GM21447 (cell line): ENCODE measurements at regions not wholly inside any gene's neighbourhood (a gene's known extent, or its start where the extent isn't known, plus 50 kb on each side); places are given as distances from the start of the nearest gene placed in this dataset.
A peak's percentile ranks its signal among the peaks of the same experiment; 100 is the strongest.

Experiments used
- ATAC-seq: cut with Tn5 transposase; IDR thresholded peaks from one replicate; pipeline ENCODE4 v1.9.1; 2021; ENCODE audit not compliant: unreplicated experiment

DNA sequence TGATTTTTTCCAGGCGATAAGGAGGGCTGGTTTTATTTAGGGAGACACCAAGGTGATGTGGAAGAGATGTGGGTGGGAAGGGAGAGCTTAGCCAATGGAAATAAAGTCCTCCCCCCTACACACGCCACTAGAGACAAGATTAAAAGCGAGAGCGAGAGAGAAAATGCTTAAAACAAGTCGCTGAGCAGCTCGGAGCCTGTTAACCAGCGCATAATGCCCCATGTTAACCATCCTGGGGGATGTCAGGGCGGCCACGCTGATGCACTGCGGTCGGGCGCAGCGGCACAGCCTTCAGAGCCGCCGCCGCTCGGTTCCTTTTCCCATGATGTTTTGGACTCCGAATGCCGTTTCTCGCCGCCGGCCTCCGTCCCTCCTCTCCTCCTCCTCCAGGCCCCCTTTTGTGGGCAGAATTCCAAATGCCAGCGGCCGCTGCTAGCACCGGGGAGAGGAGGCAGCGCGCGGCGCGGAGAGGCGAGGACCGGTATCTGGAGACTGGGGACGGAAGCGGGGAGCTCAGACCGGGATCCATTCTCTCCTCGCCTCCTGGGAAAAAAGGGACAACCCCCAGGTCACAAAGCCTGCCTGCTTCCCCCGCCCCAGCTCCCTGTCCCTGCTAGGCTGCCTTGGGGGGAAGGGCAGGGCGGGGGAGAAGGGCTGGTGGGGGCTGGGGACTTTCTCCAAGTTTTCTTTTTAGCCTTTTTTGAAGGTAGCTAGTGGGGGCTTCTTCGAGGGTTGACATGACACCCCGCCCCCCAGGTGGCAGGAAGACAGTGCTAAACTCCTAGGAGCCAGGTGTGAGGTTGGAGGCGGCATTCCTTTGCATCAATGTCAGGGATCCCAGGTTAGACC, 98.1 kb upstream of the CCL2 start:
- ATAC-seq, result no peak

DNA sequence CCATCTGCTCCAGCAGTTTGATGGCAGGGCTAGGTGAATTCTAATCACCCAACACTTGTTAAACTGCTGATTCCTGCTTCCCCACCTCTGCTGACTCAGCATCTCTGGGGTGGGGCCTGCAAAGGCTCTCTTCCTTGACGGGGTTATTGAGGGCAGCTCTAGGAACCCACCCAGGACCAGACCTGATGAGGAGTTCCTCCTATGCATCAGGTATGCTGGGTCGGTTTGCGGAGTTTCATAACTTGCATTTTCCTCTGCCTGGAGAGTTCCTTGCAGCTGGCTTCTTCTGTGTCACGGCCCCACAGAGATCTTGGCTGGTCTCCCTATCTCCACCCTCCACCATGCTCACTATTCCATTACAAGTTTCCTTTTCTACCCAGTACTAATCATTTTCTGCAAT, 93.4 kb upstream of the CCL2 start:
- ATAC-seq, result no peak

DNA sequence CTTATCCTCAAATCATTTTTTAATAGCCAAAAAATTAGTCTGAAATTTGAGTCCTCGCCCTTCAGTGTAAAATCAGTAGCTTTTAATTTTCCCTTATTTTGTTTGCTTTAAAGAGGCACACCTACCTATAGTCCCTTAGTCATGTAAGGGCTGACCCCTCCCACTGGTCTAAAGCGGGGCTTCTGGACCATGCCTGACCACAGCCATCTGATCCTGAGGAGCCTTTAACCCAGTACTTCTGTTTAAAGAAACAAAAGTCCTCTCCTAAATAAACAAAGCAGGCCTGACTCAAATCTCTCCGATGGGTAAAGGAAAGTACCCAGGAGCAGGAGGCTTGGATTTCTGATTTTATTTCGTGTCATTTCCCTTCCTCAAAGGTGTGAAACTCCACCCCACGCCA, 92.0 kb upstream of the CCL2 start:
- ATAC-seq, result no peak

DNA sequence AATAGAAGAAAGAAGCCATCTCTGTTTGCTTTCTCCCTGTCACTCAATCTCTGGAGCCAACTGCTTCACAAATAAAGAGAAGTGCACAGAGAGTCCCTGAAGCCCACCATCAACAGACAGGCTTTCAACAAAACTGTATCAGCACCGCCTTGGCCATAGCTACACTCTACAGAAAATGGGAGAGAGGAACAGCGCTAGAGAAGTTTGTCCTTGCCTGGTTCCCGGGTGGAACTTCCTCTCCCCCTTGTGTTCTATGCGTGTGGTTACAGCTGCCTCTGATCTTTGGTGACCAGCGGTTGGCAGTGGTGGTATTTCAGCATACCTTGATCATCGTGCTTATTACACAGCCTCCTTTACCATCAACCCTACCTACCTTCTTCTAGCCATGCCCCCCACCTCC, 91.4 kb upstream of the CCL2 start:
- no peak for ATAC-seq

DNA sequence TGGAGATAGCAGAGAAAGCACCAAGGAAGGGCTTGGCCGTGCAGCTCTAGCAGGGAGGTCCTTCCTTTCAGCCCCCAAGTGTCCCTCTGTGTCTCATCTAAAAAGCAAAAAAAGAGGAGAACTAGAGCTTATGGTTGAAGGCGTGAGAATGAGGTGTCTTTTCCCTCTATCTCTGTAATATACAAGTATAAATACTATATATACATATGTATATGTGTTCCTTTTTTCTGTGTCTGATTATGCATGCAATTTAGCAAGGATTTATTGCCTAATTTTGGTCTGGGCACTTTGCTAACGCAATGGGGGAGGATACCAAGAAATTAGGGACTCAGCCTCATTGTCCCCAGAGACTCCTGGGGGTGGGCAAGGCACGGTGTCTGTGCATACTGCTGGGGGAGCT, 90.2 kb upstream of the CCL2 start:
- ATAC-seq, result no peak

DNA sequence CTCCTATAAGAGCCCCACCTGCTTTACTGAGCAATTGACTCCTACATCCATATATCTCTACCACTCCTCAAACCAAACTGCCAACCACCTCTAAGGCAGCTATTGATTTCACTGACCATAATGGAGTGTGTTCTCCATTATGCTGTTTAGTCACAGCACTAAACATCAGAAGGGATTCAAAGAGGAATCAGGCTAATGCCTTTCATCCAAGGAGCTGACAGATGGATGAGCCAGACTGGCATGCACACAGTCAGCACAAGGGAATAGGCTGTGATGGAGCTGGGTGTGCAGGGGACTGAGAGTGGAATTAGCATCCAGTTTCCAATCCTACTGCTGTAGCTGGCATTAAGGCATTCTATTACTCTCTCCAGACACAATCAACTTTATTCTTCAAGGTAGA, 88.7 kb upstream of the CCL2 start:
- no peak for ATAC-seq

DNA sequence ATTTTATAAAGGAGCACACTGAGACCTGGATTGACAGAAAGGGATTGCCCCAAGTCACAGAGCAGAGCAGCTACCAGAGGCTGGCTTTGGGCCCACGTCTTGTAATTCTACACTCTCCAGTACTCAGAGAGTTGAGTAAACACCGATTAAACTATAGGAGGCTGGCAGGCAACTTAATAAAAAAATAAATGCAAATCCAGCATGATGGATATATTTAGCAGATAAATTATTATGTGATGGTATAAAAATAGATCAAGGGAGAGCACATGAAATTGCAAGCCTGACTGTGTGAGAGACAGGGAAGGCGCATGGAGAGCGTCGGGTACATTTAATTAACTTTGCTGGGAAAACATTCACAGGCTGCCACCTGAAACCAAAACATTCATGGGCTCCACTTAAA, 87.7 kb upstream of the CCL2 start:
- ATAC-seq, result no peak

DNA sequence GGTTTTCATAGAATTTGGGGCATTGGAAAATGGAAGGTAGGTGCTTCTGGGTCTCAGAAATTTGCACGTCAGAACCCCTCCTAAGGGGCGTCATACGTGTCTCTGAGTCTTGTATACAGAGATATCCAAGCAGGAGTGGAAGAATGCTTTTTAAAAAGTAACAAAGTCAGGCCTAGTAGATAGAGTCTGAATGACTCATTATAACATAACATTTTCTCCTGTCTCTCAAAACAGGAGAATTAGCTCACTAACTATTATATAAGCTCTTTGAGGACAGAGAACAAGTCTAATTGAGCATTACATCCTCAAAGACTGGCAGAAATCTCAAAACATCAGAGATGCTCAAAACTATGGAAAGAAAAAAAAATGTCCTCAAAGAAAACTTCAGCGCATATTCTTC, 86.1 kb upstream of the CCL2 start:
- no peak for ATAC-seq

DNA sequence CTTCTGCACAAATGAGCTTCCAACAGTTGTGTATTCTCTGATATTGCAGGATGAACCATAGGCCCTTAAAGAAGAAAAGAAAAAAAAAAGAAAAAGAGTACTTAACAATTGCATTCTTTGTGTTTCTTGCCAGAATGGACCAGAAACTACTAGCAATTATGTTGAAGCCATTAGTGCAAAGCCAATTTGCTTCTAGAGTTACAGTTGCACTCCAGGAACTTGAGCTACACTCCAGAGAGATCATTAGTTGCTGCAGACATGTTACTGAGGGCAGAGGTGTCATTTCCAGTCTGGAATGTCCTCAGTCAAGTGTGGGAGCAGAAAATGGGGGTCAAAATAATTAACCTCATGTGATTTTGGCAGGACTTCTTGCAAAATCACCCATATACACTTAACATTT, 85.6 kb upstream of the CCL2 start:
- no peak for ATAC-seq

DNA sequence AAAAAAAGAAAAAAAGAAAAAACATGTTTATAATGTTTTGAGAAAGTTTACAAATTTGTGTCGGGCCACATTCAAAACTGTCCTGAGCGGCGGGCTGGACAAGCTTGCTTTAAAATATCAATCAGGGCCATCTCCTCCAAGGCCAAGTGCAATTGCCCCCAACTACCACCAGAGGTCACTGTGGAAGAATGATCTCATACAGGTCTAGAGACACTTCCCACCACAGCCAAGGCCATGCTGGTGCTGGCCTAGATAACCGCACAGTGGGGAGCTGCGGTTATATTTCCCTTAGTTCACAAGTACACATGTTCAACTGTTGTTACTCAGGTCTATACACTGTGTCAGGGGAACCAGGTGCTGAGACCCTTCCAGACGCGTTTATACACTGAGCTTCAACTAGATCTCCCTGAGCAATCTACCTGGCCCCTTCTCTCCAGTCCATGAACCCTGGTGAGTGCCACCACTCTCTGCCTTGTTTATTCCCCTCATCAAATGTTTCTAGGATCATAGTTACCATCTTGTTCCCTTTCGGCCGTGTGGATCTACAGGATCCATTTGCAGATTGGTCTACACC, 83.8 kb upstream of the CCL2 start:
- no peak for ATAC-seq

DNA sequence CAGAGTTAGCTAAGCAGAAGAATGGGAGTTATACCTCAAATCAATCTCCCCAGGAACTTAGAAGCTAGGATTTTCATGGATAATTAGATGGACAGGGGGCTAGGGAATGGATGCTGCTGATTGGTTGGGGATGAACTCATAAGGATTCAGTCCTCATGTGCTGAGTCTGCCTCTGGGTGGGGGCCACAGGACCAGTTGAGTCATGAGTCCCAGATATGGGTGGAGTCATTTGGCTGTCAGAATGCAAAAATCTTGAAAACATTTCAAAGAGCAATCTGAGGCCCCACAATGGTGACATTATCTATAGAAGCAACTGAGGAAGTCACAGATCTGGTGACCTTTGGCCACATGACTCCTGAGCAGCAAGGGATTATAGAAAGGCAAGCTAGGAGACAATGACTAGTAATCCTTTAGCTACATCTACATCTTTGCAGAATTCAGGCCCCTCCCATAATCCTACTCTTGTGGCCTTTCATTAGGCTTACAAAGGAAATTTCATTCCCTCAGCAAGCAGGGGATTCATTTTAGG, 82.6 kb upstream of the CCL2 start:
- no peak for ATAC-seq

DNA sequence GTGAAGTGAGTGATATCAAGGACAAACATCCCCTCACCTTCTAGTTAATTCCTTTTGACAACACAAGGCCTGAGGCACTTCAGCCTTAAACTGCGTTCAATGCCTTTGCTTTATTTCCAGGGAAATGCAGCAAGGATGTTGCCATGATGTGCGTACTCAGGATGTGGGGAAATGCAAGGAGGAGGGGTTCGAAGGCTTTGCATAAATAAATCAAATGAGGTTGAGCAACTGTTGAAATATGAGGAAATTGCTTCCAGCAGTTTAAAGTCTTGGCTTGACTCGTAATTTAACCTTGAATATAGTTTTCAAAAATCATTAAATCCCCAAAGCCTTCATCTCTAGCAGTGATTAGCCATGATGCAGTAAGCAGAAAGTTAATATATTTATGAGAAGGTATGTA, 81.8 kb upstream of the CCL2 start:
- ATAC-seq, result no peak

DNA sequence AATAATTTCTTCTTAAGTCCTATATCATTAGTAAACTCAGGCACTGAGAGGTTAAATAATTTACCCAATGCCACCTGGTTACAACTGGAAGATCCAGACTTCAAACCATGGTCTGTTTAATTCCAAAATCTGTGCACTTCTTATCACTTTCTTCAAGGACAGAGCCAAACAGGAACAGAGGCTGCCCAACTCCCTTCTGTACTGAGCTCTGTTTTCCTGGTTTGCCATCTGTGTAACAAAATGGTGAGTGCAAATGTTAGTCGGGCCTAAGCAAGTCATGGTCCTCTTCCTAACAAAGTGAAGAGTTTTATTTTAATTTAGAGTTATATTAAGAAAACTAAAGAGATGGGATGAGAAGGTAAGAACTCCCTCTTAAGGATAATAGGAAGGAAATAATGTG, 80.6 kb upstream of the CCL2 start:
- ATAC-seq, result no peak

DNA sequence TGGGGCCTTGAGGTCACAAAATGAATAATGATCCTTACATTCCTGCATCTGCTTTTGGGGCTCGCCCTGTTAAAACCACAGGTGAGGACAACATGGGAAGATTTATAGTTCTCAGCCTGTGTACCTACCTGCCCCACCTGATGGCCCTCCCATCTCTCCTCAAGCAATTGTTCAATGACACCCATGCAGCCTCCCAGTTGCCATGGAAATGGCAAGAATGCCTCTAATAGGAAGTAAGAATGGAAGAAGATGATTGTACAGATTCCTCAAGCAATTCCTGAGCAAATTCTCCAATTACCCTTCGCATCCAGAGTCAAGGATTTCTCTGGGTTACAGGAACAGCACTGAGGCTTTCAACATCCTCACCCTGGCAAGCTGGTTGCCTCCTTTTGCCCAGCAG, 78.6 kb upstream of the CCL2 start:
- no peak for ATAC-seq

DNA sequence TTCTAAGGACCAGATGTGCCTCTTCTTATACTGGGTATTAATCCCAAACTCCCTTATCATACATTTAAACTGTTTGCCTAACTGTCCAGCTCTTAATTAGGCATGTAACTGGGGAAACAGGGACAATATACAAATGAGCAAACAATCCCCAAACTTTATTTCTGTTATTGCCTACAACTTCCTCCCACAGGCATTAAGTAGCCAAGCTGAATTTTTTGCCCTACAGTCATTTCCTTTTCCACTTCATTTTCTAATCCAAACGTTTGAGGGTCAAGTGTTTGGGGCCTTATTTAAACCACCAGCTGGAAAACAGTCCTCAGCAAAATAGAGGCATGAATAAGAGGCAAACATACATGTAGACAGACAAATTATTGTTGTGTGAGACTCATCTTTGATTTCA, 77.4 kb upstream of the CCL2 start:
- ATAC-seq, result no peak

DNA sequence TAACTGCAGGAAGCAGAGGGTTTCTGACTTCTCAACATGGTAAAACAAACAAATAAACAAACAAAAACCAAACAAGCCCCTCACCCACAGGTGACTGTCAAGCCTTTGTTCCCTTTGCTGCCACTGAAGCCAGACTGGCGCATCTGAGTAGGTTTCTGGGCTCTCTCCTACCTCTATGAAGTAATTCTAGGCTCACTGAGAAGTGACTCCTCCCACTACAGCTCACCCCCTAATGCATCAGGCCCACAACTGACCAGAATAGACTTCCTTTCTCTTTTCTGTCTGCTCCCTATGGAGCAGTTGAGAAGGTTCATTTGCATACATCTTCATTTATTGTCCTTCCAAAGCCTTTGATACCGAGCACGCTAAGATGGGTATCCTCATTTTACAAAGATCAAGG, 77.0 kb upstream of the CCL2 start:
- no peak for ATAC-seq

DNA sequence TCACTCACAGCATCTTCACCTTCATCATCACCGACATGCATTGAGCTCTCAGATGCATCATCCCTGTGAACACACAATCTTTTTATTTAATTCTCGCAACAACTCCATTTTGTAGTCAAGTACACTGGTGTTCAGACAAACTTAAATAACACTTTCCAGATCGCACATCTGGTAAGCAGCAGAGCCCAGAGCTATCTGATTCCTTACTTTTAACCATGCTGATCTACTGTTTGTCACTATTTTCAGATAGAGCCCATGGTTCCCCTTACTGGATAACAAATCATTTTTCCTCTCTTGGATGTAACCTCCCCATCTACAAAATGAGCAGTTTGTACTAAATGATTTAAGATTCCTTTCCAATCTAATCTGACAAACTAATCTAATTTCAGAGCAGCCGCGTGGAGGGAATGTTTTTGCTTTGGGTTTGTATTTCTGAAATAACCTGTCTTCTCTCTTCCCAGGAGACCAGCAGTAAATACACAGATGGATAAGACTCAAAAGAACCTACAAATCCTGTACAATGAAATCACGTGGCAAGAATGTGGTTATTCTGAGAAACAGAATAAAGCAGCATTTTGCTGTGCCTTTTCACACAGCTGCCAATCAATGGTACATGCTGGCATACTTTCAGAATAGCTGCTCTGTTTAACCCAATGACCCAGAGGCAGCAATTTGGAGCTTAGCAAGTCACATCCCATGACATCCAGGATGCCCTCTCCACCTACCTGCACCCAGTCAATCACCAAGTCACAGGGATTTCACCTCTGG, 72.9 kb upstream of the CCL2 start:
- ATAC-seq, result no peak

DNA sequence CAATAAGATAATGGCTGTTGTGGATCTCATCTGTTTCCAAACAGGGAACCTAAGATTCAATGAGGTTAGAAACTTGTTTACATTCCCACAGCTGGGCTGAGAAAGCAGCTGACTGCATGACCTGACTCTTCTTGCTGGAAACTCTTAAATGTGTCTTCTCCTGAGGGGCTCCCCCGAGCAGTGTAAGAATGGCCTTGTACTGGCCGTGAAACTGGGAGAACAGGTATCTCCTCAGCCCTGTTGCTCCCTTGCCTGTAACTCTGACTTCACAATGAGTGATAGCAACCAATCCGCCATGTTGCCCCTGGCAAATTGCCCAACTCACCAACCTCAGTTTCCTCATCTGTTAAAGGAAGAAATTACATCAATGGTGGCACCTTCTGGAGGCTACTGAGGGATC, 59.1 kb upstream of the CCL2 start:
- ATAC-seq, result no peak

DNA sequence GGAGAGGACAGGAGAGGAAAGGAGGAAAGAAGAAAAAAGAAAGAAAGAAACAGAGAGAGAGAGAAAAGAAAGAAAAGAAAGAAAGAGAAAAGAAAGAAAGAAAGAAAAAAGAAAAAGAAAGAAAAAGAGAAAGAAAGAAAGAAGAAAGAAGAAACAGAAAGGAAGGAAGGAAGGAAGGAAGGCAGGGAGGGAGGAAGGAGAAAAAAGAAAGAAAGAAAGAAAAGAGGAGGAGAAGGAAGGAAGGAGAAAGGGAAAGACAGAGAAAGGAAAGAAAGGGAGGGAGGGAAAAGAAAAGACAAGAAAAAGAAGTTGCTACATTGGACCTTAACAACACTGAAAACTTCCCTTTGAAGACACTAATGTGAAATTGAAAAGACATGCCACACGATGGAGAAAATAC, 56.6 kb upstream of the CCL2 start:
- ATAC-seq, result no peak

DNA sequence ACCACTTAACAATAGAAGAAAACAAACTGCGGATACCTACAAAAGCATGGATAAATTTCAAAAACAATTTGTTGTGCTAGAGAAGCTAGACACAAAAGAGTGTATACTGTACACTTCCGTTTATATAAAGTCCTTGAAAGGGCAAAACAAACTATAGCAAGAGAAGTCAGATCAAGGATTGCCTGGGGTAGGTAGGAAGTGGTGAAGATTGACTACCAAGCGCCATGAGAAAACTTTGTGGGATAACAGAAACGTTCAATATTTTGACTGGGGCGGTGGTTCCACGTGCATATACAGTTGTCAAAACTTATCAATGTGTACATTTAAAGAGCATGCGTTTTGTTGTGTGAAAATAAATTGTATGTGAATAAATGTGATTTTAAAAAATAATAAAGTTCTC, 55.6 kb upstream of the CCL2 start:
- no peak for ATAC-seq

DNA sequence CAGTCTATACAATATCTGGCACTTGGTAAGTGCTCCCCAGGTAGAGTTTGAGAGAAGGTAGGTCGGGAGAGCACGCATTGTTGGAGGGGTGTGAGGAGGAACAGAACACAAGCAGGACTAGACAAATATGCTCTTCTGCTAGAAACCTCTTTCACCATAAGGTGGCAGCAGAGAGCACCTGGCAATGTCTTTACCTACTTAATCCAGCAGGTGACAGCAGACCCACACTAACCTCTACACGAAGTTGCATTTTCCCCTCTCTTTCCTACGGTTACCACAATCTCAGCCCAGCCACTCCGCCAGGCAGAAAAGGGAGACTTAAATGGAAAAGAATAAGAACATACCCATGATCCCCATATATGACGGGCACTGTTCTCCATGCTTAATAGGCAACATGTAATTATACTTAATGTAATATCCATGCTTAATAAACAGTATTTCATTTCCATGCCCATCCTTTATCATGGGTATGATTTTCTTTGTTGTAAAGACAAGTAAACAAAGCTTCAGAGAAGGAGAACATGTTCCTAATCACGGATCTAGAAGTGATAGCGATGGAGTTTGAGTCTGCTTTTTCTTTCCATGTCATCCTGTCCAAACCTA, 55.1 kb upstream of the CCL2 start:
- ATAC-seq, result peak; percentile 72

DNA sequence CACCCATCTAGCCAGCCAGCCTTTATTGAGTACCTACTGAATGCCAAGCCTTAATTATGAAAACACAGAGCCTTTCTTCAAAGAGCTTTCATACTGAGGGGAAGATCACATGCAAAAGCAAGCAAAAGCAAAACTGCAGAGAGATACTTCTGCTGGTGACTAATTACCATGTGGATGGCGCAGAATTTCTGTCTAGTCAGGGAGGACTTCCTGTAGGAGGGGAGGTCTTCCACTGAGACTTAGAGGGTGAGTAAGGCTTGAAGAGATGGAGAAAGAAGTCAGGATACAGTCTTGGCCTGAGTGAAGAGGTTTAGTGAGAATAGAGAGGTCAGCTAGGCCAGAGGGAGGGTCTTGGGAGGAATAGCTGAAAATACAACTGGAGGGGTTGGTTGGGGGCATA, 53.9 kb upstream of the CCL2 start:
- no peak for ATAC-seq
